Activated naive CD4-positive, alpha-beta T cell treated with anti-CD3 and anti-CD28 coated beads for 36 hours (primary cell): ENCODE measurements at regions not wholly inside any gene's neighbourhood (a gene's known extent, or its start where the extent isn't known, plus 50 kb on each side); places are given as distances from the start of the nearest gene placed in this dataset.

ENCODE experiments used
- CTCF ChIA-PET: fragments of 350-600 bp; sonication (Branson Sonifier 250); formaldehyde crosslinking; loops from one replicate; lab custom pipeline; 2021; ENCODE audit warnings: antibody characterized with exemption; lab: Charles Lee
- DNase-seq: peaks from one replicate; pipeline ENCODE4 v3.0.0-alpha.2; 2020
- H3K27ac Mint-ChIP-seq: one replicate; pipeline ENCODE4 v1.8.0; 2021; ENCODE audit warnings: mild to moderate bottlenecking, mixed read lengths
- H3K27me3 Mint-ChIP-seq: one replicate; pipeline ENCODE4 v1.8.0; 2021; ENCODE audit warnings: low read depth, mixed read lengths
- H3K36me3 Mint-ChIP-seq: one replicate; pipeline ENCODE4 v1.8.0; 2021; ENCODE audit warnings: low read depth, mixed read lengths
- H3K4me1 Mint-ChIP-seq: one replicate; pipeline ENCODE4 v1.8.0; 2021; ENCODE audit warnings: low read depth, mixed read lengths
- H3K4me3 Mint-ChIP-seq: one replicate; pipeline ENCODE4 v1.8.0; 2021; ENCODE audit warnings: mild to moderate bottlenecking, moderate library complexity, mixed read lengths
- H3K9me3 Mint-ChIP-seq: one replicate; pipeline ENCODE4 v1.8.0; 2021; ENCODE audit warnings: mixed read lengths
- intact Hi-C: fragments of 100-400 bp; cut with micrococcal nuclease; formaldehyde crosslinking; loops from one replicate; pipeline ENCODE4 v1.15.1; 2023

DNA sequence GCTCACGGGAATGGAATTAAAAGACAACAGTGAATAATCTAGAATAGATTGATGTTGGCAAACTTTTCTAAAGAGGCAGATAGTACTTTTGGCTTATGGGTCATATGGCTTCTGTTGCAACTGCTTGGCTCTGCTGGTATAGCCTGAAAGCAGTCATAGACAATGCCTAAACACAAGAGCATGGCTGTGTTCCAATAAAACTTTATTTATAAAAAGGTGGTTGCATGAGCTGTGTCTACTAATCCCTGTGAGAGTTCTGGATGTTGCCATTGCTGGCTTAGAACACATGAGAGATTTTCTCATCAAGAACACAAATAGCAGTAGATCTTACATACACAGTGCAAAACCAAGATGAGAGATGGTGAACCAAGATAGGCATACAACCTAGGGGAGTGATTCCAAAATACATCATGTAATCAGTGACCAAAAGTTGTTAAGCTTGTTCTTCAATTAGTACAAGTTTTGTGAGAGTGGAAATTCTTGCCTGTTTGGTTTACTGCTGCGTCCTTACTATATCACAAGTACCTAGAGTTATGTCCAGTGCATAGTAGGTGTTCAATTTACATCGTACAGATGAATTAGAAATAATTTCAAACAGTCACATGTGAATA, 380.0 kb downstream of the METTL4 start:
- no peak for DNase-seq
- CTCF ChIA-PET = no interaction called here
- Mint-ChIP-seq H3K4me3 (no peak overlapping the region), H3K4me1 (no peaks in the 10 kb centered on the region), H3K27me3 (no peaks in the 10 kb centered on the region), H3K36me3 (no peaks in the 10 kb centered on the region), H3K9me3 (no peaks in the 10 kb centered on the region), H3K27ac (no peak overlapping the region)
- intact Hi-C loops = no loop called here

GRCh38 chr18:2192562-2192961, 378.7 kb downstream of the METTL4 start:
- intact Hi-C loops = no loop called here
- DNase-seq = no peak
- Mint-ChIP-seq H3K27me3 (no peaks in the 10 kb centered on the region), H3K4me3 (no peak overlapping the region), H3K9me3 (no peaks in the 10 kb centered on the region), H3K4me1 (no peaks in the 10 kb centered on the region), H3K27ac (no peak overlapping the region), H3K36me3 (no peaks in the 10 kb centered on the region)
- CTCF ChIA-PET = no interaction called here

GRCh38 chr18:2197946-2198345, 373.4 kb downstream of the METTL4 start:
- no peak for DNase-seq
- Mint-ChIP-seq H3K36me3 (no peaks in the 10 kb centered on the region), H3K27me3 (peaks cover 2% of the 10 kb centered on the region), H3K27ac (no peak overlapping the region), H3K4me3 (no peak overlapping the region), H3K9me3 (no peaks in the 10 kb centered on the region), H3K4me1 (no peaks in the 10 kb centered on the region)
- CTCF ChIA-PET = no interaction called here
- intact Hi-C loops = no loop called here

- intact Hi-C loops = no loop called here
- no peak overlapping the region for H3K27ac Mint-ChIP-seq
- H3K4me3 Mint-ChIP-seq = no peak overlapping the region
- no peaks in the 10 kb centered on the region for H3K36me3 Mint-ChIP-seq
- no peaks in the 10 kb centered on the region for H3K9me3 Mint-ChIP-seq
- CTCF ChIA-PET = interaction anchor here (1.0 kb wide), 1 partner anchor 95 kb away, joined by 3 read pairs; no protein-coding TSS in a partner anchor
- H3K27me3 Mint-ChIP-seq = peaks cover 2% of the 10 kb centered on the region
- no peak for DNase-seq
- no peaks in the 10 kb centered on the region for H3K4me1 Mint-ChIP-seq
Measured at GRCh38 chr18:2199060-2199459, 372.2 kb downstream of the METTL4 start.

- Mint-ChIP-seq H3K9me3 (no peaks in the 10 kb centered on the region), H3K36me3 (no peaks in the 10 kb centered on the region), H3K4me1 (no peaks in the 10 kb centered on the region), H3K27ac (no peak overlapping the region), H3K27me3 (peaks cover 2% of the 10 kb centered on the region), H3K4me3 (no peak overlapping the region)
- intact Hi-C loops = no loop called here
- CTCF ChIA-PET = interaction anchor here (0.6 kb wide), 1 partner anchor 14 kb away, joined by 3 read pairs; no protein-coding TSS in a partner anchor
- no peak for DNase-seq
Measured at GRCh38 chr18:2201036-2201600, 370.2 kb downstream of the METTL4 start.

DNA sequence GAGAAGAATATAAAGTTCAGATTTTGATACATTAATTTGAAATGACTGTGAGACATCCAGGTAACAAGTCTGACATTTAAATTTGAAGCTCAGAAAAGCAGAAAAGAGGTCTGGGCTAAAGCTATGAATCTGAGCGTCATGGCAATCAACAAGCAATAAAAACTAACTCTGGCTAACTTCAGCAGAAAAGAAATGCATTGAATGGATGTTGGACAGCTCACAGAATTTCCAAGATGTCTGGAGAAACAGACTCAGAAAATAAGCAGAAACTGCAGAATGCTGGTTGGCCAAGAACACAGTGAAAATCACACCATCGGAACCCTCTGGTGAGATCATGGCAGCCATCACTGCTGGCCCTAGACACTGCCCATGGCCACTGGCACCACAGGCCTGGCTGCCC, 366.6 kb downstream of the METTL4 start:
- Mint-ChIP-seq H3K27me3 (peaks cover 2% of the 10 kb centered on the region), H3K4me3 (no peak overlapping the region), H3K27ac (no peak overlapping the region), H3K9me3 (no peaks in the 10 kb centered on the region), H3K36me3 (no peaks in the 10 kb centered on the region), H3K4me1 (no peaks in the 10 kb centered on the region)
- CTCF ChIA-PET = no interaction called here
- DNase-seq = no peak
- intact Hi-C loops = no loop called here

- no peaks in the 10 kb centered on the region for H3K9me3 Mint-ChIP-seq
- no peaks in the 10 kb centered on the region for H3K4me1 Mint-ChIP-seq
- no peaks in the 10 kb centered on the region for H3K36me3 Mint-ChIP-seq
- intact Hi-C loops = no loop called here
- DNase-seq = no peak
- H3K27me3 Mint-ChIP-seq = no peaks in the 10 kb centered on the region
- H3K4me3 Mint-ChIP-seq = no peak overlapping the region
- no peak overlapping the region for H3K27ac Mint-ChIP-seq
- CTCF ChIA-PET = no interaction called here
Measured at GRCh38 chr18:2207294-2207693, 364.0 kb downstream of the METTL4 start.

- CTCF ChIA-PET = no interaction called here
- H3K4me3 Mint-ChIP-seq = no peak overlapping the region
- peaks cover 1% of the 10 kb centered on the region for H3K9me3 Mint-ChIP-seq
- H3K27ac Mint-ChIP-seq = no peak overlapping the region
- intact Hi-C loops = no loop called here
- H3K27me3 Mint-ChIP-seq = peaks cover 2% of the 10 kb centered on the region
- H3K36me3 Mint-ChIP-seq = no peaks in the 10 kb centered on the region
- no peak for DNase-seq
- no peaks in the 10 kb centered on the region for H3K4me1 Mint-ChIP-seq
Measured at GRCh38 chr18:2212598-2213205, 358.6 kb downstream of the METTL4 start.

GRCh38 chr18:2213905-2214304, 357.4 kb downstream of the METTL4 start:
- H3K27me3 Mint-ChIP-seq = peaks cover 5% of the 10 kb centered on the region
- intact Hi-C loops = no loop called here
- no peaks in the 10 kb centered on the region for H3K4me1 Mint-ChIP-seq
- CTCF ChIA-PET = interaction anchor here (0.6 kb wide), 1 partner anchor 136 kb away, joined by 3 read pairs; no protein-coding TSS in a partner anchor
- no peaks in the 10 kb centered on the region for H3K36me3 Mint-ChIP-seq
- no peak overlapping the region for H3K27ac Mint-ChIP-seq
- H3K4me3 Mint-ChIP-seq = no peak overlapping the region
- H3K9me3 Mint-ChIP-seq = peaks cover 1% of the 10 kb centered on the region
- DNase-seq = no peak

DNA sequence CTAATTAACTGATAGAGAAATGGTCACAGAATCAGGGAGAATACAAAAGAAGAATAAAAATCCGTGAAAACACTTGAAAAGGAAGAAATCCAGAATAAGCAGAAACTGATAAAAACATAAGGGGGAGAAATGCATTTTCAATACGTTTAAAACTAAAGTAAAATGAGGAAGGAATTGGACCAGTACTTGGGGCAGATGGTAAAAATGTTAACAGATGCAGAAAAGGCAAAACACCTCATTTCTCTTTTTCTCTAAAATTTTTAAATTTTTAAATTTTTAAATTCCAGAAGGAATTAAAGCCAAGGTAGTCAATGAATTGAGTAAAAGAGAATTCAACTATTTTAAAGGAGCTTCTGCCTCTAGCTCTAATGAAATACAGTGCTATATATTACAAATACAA, 353.9 kb downstream of the METTL4 start:
- CTCF ChIA-PET = no interaction called here

GRCh38 chr18:2218101-2218500, 353.2 kb downstream of the METTL4 start:
- Mint-ChIP-seq H3K4me1 (no peaks in the 10 kb centered on the region), H3K27ac (no peak overlapping the region)
- CTCF ChIA-PET = no interaction called here

More for the DNA sequence above, 353.9 kb downstream of the METTL4 start:
- Mint-ChIP-seq H3K36me3 (no peaks in the 10 kb centered on the region), H3K4me3 (no peak overlapping the region), H3K27me3 (peaks cover 9% of the 10 kb centered on the region), H3K9me3 (peaks cover 1% of the 10 kb centered on the region), H3K4me1 (no peaks in the 10 kb centered on the region), H3K27ac (no peak overlapping the region)
- intact Hi-C loops = no loop called here
- DNase-seq = no peak

GRCh38 chr18:2219706-2220105, 351.6 kb downstream of the METTL4 start:
- peaks cover 9% of the 10 kb centered on the region for H3K27me3 Mint-ChIP-seq
- CTCF ChIA-PET = no interaction called here
- no peaks in the 10 kb centered on the region for H3K36me3 Mint-ChIP-seq
- H3K9me3 Mint-ChIP-seq = peaks cover 1% of the 10 kb centered on the region
- intact Hi-C loops = loop anchor here (5.0 kb wide), 2 partner anchors 632 to 1357 kb away; no protein-coding TSS in a partner anchor
- H3K4me1 Mint-ChIP-seq = no peaks in the 10 kb centered on the region
- H3K27ac Mint-ChIP-seq = no peak overlapping the region
- no peak for DNase-seq
- no peak overlapping the region for H3K4me3 Mint-ChIP-seq

More at GRCh38 chr18:2218101-2218500, 353.2 kb downstream of the METTL4 start:
- intact Hi-C loops = no loop called here
- peaks cover 1% of the 10 kb centered on the region for H3K9me3 Mint-ChIP-seq
- H3K36me3 Mint-ChIP-seq = no peaks in the 10 kb centered on the region
- no peak overlapping the region for H3K4me3 Mint-ChIP-seq
- DNase-seq = no peak
- peaks cover 9% of the 10 kb centered on the region for H3K27me3 Mint-ChIP-seq
